ENCODE measurements at regions not wholly inside any gene's neighbourhood (a gene's known extent, or its start where the extent isn't known, plus 50 kb on each side); places are given as distances from the start of the nearest gene placed in this dataset.

DNA sequence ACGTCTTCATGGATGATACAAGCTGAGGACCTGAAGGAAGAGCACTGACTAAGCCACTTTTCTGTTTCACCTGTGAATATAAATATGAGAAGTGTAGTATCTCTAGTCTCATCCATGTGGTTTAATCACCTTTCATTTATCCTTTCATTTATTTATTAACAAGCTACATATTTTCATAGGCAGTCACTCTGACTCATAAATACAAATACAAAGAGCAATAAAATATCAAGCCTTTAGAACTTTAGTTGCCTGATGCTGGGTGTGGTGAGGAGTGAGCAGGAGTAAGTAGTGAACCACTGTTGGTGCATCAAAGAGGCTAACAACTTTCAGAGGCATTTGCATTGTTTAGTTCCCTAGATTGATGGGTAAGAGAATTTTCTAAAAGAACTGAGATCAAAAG, 269.0 kb upstream of the C1orf87 start:
- no peak overlapping the region for H3K27ac Mint-ChIP-seq (ENCODE audit: unreplicated experiment)
- peaks cover 17% of the 10 kb centered on the region for H3K4me1 Mint-ChIP-seq (ENCODE audit: unreplicated experiment)
- no peaks in the 10 kb centered on the region for H3K36me3 Mint-ChIP-seq (ENCODE audit: low read depth, unreplicated experiment)
- no peak for DNase-seq (ENCODE audit: low spot score)
- H3K9me3 Mint-ChIP-seq (ENCODE audit: unreplicated experiment) = no peaks in the 10 kb centered on the region
- no peak overlapping the region for H3K4me3 Mint-ChIP-seq (ENCODE audit: unreplicated experiment)
- TF ChIP-seq, protein P1, sequence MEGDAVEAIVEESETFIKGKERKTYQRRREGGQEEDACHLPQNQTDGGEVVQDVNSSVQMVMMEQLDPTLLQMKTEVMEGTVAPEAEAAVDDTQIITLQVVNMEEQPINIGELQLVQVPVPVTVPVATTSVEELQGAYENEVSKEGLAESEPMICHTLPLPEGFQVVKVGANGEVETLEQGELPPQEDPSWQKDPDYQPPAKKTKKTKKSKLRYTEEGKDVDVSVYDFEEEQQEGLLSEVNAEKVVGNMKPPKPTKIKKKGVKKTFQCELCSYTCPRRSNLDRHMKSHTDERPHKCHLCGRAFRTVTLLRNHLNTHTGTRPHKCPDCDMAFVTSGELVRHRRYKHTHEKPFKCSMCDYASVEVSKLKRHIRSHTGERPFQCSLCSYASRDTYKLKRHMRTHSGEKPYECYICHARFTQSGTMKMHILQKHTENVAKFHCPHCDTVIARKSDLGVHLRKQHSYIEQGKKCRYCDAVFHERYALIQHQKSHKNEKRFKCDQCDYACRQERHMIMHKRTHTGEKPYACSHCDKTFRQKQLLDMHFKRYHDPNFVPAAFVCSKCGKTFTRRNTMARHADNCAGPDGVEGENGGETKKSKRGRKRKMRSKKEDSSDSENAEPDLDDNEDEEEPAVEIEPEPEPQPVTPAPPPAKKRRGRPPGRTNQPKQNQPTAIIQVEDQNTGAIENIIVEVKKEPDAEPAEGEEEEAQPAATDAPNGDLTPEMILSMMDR (IDR thresholded peaks at IDR 0.05; ENCODE audit: unreplicated experiment) = no peak
- no peaks in the 10 kb centered on the region for H3K27me3 Mint-ChIP-seq (ENCODE audit: unreplicated experiment)

DNA sequence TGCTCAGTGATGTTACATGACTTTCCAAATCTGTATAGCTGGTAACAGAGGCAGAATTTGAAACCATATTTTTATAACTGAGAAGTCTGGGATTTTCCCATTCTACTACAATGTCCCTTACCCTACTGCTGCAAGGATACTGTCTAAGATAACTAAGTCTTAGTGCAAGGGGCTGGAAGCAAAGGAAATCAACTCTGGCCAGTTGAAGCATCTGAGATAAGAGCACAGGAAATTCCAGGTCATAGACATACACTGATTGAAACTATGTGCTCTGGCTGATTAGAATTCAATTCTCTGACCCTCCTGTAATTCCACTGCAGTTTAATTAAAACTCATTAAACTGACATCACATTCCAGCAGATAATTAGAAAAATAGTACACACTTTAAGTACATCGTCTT, 267.7 kb upstream of the C1orf87 start:
- H3K9me3 Mint-ChIP-seq (ENCODE audit: unreplicated experiment) = no peaks in the 10 kb centered on the region
- H3K27me3 Mint-ChIP-seq (ENCODE audit: unreplicated experiment) = no peaks in the 10 kb centered on the region
- peaks cover 17% of the 10 kb centered on the region for H3K4me1 Mint-ChIP-seq (ENCODE audit: unreplicated experiment)
- no peak for DNase-seq (ENCODE audit: low spot score)
- no peak overlapping the region for H3K4me3 Mint-ChIP-seq (ENCODE audit: unreplicated experiment)
- H3K27ac Mint-ChIP-seq (ENCODE audit: unreplicated experiment) = no peak overlapping the region
- no peaks in the 10 kb centered on the region for H3K36me3 Mint-ChIP-seq (ENCODE audit: low read depth, unreplicated experiment)
- TF ChIP-seq, protein P1 (IDR thresholded peaks at IDR 0.05; ENCODE audit: unreplicated experiment) = no peak

DNA sequence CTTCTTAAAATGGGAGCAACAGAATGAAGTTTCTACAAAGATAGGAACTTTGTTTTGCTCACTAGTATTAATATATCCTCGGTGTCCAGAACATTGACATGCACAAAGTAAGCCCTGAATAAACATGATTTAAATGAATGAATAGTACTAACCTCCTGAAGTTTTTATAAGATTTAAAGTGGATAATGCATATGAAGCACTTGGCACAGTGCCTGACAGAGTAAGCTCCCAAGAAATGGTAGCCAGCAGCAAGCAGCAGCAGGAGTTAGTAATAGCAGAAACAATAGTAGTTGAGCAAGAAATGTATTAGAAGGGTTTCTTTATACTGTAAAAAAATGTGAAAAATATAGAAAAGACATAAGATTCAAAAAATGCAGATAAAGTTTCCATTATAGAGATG, 258.1 kb upstream of the C1orf87 start:
- H3K4me1 Mint-ChIP-seq (ENCODE audit: unreplicated experiment) = peaks cover 4% of the 10 kb centered on the region
- no peak overlapping the region for H3K4me3 Mint-ChIP-seq (ENCODE audit: unreplicated experiment)
- no peak for DNase-seq (ENCODE audit: low spot score)
- TF ChIP-seq, protein P1 (IDR thresholded peaks at IDR 0.05; ENCODE audit: unreplicated experiment) = no peak
- H3K27me3 Mint-ChIP-seq (ENCODE audit: unreplicated experiment) = no peaks in the 10 kb centered on the region
- H3K27ac Mint-ChIP-seq (ENCODE audit: unreplicated experiment) = no peak overlapping the region
- no peaks in the 10 kb centered on the region for H3K9me3 Mint-ChIP-seq (ENCODE audit: unreplicated experiment)
- no peaks in the 10 kb centered on the region for H3K36me3 Mint-ChIP-seq (ENCODE audit: low read depth, unreplicated experiment)

DNA sequence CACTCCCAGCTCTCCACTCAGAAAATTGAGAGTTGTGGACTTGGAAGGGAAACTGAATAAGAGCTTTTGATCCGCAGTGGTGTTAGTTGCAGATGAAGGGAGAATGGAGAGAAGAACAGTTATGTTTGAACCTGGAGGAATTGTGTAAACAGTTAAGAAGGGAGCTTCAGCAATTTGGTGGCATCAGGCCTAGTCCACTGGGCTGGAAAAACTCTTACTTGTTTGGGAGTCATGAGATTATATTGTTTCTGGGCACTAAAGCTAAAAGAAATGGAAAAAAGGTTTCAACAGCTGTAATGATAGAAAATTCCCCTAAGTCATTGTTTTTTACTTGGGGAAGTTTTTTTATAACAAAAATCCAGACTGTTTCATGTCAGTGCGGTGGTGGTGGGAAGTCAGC, 256.1 kb upstream of the C1orf87 start:
- Mint-ChIP-seq H3K27ac (ENCODE audit: unreplicated experiment) (no peak overlapping the region), H3K9me3 (ENCODE audit: unreplicated experiment) (no peaks in the 10 kb centered on the region), H3K4me1 (ENCODE audit: unreplicated experiment) (peaks cover 4% of the 10 kb centered on the region), H3K27me3 (ENCODE audit: unreplicated experiment) (no peaks in the 10 kb centered on the region), H3K36me3 (ENCODE audit: low read depth, unreplicated experiment) (no peaks in the 10 kb centered on the region), H3K4me3 (ENCODE audit: unreplicated experiment) (no peak overlapping the region)
- DNase-seq (ENCODE audit: low spot score) = no peak
- TF ChIP-seq, protein P1 (IDR thresholded peaks at IDR 0.05; ENCODE audit: unreplicated experiment) = no peak

DNA sequence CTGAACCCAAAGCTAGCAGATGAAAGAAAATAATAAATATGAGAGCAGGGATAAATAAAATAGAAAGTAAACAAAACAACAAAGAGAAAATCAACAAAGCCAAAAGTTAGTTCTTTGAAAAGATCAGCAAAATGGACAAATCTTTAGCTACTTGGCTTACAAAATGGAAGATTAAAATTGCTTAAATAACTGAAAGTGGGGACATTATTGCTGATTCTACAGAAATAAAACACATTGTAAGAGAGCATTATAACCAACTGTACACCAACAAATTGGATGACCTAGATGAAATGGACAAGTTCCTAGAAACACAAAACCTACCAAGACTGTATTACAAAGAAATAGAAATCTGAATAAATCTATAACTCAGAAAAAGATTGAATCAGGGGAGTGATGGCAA, 238.3 kb upstream of the C1orf87 start:
- Mint-ChIP-seq H3K4me1 (ENCODE audit: unreplicated experiment) (no peaks in the 10 kb centered on the region), H3K27me3 (ENCODE audit: unreplicated experiment) (no peaks in the 10 kb centered on the region), H3K36me3 (ENCODE audit: low read depth, unreplicated experiment) (no peaks in the 10 kb centered on the region), H3K9me3 (ENCODE audit: unreplicated experiment) (no peaks in the 10 kb centered on the region), H3K27ac (ENCODE audit: unreplicated experiment) (no peak overlapping the region), H3K4me3 (ENCODE audit: unreplicated experiment) (no peak overlapping the region)
- TF ChIP-seq, protein P1 (IDR thresholded peaks at IDR 0.05; ENCODE audit: unreplicated experiment) = no peak
- no peak for DNase-seq (ENCODE audit: low spot score)

All from endothelial cell (in vitro differentiated cells).